ENCODE measurements at regions not wholly inside any gene's neighbourhood (a gene's known extent, or its start where the extent isn't known, plus 50 kb on each side); places are given as distances from the start of the nearest gene placed in this dataset.

- TF ChIP-seq, protein P1, sequence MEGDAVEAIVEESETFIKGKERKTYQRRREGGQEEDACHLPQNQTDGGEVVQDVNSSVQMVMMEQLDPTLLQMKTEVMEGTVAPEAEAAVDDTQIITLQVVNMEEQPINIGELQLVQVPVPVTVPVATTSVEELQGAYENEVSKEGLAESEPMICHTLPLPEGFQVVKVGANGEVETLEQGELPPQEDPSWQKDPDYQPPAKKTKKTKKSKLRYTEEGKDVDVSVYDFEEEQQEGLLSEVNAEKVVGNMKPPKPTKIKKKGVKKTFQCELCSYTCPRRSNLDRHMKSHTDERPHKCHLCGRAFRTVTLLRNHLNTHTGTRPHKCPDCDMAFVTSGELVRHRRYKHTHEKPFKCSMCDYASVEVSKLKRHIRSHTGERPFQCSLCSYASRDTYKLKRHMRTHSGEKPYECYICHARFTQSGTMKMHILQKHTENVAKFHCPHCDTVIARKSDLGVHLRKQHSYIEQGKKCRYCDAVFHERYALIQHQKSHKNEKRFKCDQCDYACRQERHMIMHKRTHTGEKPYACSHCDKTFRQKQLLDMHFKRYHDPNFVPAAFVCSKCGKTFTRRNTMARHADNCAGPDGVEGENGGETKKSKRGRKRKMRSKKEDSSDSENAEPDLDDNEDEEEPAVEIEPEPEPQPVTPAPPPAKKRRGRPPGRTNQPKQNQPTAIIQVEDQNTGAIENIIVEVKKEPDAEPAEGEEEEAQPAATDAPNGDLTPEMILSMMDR (IDR thresholded peaks at IDR 0.05) = no peak
- no peak for TF ChIP-seq POLR2A (IDR thresholded peaks at IDR 0.05)
Measured at GRCh38 chr4:55005910-55006309, 119.5 kb downstream of the KDR start.
